ENCODE measurements at regions not wholly inside any gene's neighbourhood (a gene's known extent, or its start where the extent isn't known, plus 50 kb on each side); places are given as distances from the start of the nearest gene placed in this dataset.

- TF ChIP-seq CTCF (IDR thresholded peaks at IDR 0.05) (no peak), POLR2A (IDR thresholded peaks at IDR 0.05) (no peak)
These were observed 197.6 kb upstream of the PRNP start for GRCh38 chr20:4488407-4489339.
